ENCODE measurements at regions not wholly inside any gene's neighbourhood (a gene's known extent, or its start where the extent isn't known, plus 50 kb on each side); places are given as distances from the start of the nearest gene placed in this dataset.

- no peak for TF ChIP-seq CTCF (conservative IDR thresholded peaks at IDR 0.05; ENCODE audit: low read length)
- no peak for TF ChIP-seq EZH2phosphoT487 (IDR thresholded peaks at IDR 0.05; ENCODE audit: borderline replicate concordance)
Measured at GRCh38 chr9:7523426-7524043, 276.0 kb downstream of the DMAC1 start.

All from Loucy (cell line).